ACC112 (cell line): ENCODE measurements at regions not wholly inside any gene's neighbourhood (a gene's known extent, or its start where the extent isn't known, plus 50 kb on each side); places are given as distances from the start of the nearest gene placed in this dataset.

Experiments
- H2AFZ ChIP-seq: fragments of 200-600 bp; sonication (generic); one replicate; pipeline ENCODE4 v1.6.0; 2017; ENCODE audit warnings: antibody characterized with exemption, low read length; ENCODE audit not compliant: unreplicated experiment
- H3K27ac ChIP-seq: fragments of 200-600 bp; sonication (generic); 2 replicates; pipeline ENCODE4 v1.5.1; 2014; ENCODE audit warnings: low read depth, mild to moderate bottlenecking, antibody characterized with exemption, low read length, moderate library complexity
- H3K27me3 ChIP-seq: fragments of 200-600 bp; sonication (generic); 2 replicates; pipeline ENCODE4 v1.6.1; 2014; ENCODE audit warnings: mild to moderate bottlenecking, antibody characterized with exemption, low read length, moderate library complexity, mixed read lengths; ENCODE audit not compliant: insufficient read depth
- H3K36me3 ChIP-seq: fragments of 200-600 bp; sonication (generic); 2 replicates; pipeline ENCODE4 v1.6.1; 2016; ENCODE audit warnings: mild to moderate bottlenecking, antibody characterized with exemption, low read length, moderate library complexity, mixed read lengths; ENCODE audit not compliant: insufficient read depth
- H3K4me1 ChIP-seq: fragments of 200-600 bp; sonication (generic); one replicate; pipeline ENCODE4 v1.6.1; 2016; ENCODE audit warnings: low read length, mixed read lengths; ENCODE audit not compliant: insufficient read depth, unreplicated experiment, control insufficient read depth
- H3K4me3 ChIP-seq: fragments of 200-600 bp; sonication (generic); 2 replicates; pipeline ENCODE4 v1.5.1; 2014; ENCODE audit warnings: mild to moderate bottlenecking, low read depth, low read length
- H3K79me2 ChIP-seq: fragments of 200-600 bp; sonication (generic); one replicate; pipeline ENCODE4 v1.6.0; 2016; ENCODE audit warnings: low read length; ENCODE audit not compliant: control insufficient read depth, unreplicated experiment, insufficient read depth

DNA sequence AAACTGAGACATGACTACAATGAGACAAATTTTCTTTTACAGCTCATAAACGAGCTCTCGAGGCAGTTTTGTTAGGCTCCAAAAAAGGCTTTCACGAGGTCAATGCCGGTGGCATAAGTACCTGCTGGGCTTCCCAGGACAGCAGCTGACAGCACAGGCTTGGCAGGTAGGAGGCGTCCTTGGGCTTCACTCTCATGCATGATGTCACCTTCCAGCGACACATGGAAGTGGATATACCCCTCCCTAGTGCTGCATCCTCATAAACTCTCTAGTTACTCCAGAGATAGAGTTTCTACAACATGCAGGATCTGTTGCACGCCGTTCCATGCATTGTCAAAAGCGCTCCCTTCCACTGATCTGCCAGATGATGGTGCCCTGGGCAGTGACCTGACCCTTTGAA lies 112.5 kb upstream of the PAXBP1 start:
- H3K4me3 ChIP-seq, result no peak overlapping the region
- no peak overlapping the region for H2AFZ ChIP-seq
- peaks cover 92% of the 10 kb centered on the region for H3K27me3 ChIP-seq
- no peaks in the 10 kb centered on the region for H3K4me1 ChIP-seq
- H3K36me3 ChIP-seq, result no peaks in the 10 kb centered on the region
- H3K27ac ChIP-seq, result no peak overlapping the region
- no peaks in the 10 kb centered on the region for H3K79me2 ChIP-seq

GRCh38 chr21:32886339-32886738 lies 114.8 kb upstream of the PAXBP1 start:
- no peaks in the 10 kb centered on the region for H3K79me2 ChIP-seq
- no peak overlapping the region for H3K27ac ChIP-seq
- peak overlapping the region; percentile 24; the same call in 1 of the 2 replicates for H3K4me3 ChIP-seq
- no peaks in the 10 kb centered on the region for H3K36me3 ChIP-seq
- no peak overlapping the region for H2AFZ ChIP-seq
- peaks cover 86% of the 10 kb centered on the region for H3K27me3 ChIP-seq
- no peaks in the 10 kb centered on the region for H3K4me1 ChIP-seq

- Histone ChIP-seq H3K4me3 (no peak overlapping the region), H3K36me3 (no peaks in the 10 kb centered on the region), H3K27ac (no peak overlapping the region), H3K4me1 (no peaks in the 10 kb centered on the region), H2AFZ (no peak overlapping the region), H3K27me3 (peaks cover 85% of the 10 kb centered on the region), H3K79me2 (no peaks in the 10 kb centered on the region)
Observed at GRCh38 chr21:32887026-32887425, 115.5 kb upstream of the PAXBP1 start.

DNA sequence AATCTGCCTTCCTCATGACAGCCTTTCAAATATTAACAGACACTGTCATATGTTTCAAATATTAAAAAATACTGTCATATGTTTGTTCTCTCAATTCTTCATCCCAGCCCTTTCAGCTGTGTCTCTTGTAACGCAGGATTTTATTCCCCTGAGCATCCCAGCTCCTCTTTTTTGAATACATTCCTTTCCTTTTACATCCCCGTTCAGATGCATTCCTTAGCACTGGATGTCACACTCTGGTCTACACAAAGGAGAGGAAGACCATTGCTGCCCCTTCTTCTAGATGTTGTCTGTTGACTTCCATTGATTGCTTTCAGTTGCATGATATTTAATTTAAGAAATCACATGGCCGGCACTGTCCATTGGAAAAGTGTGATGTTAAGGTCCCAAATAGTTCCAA lies 117.4 kb upstream of the PAXBP1 start:
- H3K27me3 ChIP-seq, result peaks cover 74% of the 10 kb centered on the region
- H3K79me2 ChIP-seq, result no peaks in the 10 kb centered on the region
- no peaks in the 10 kb centered on the region for H3K4me1 ChIP-seq
- H3K36me3 ChIP-seq, result no peaks in the 10 kb centered on the region
- no peak overlapping the region for H2AFZ ChIP-seq
- no peak overlapping the region for H3K4me3 ChIP-seq
- H3K27ac ChIP-seq, result no peak overlapping the region

GRCh38 chr21:32889596-32889995 lies 118.0 kb upstream of the PAXBP1 start:
- Histone ChIP-seq H2AFZ (no peak overlapping the region), H3K27ac (no peak overlapping the region), H3K27me3 (peaks cover 74% of the 10 kb centered on the region), H3K36me3 (no peaks in the 10 kb centered on the region), H3K4me3 (no peak overlapping the region), H3K79me2 (no peaks in the 10 kb centered on the region), H3K4me1 (no peaks in the 10 kb centered on the region)

GRCh38 chr21:32894321-32894720 lies 122.8 kb upstream of the PAXBP1 start:
- Histone ChIP-seq H3K27ac (no peak overlapping the region), H2AFZ (no peak overlapping the region), H3K27me3 (peaks cover 76% of the 10 kb centered on the region), H3K79me2 (no peaks in the 10 kb centered on the region), H3K4me1 (no peaks in the 10 kb centered on the region), H3K36me3 (no peaks in the 10 kb centered on the region), H3K4me3 (no peak overlapping the region)

- Histone ChIP-seq H3K4me1 (no peaks in the 10 kb centered on the region), H3K4me3 (no peak overlapping the region), H2AFZ (no peak overlapping the region), H3K27ac (no peak overlapping the region), H3K27me3 (peaks cover 91% of the 10 kb centered on the region), H3K79me2 (no peaks in the 10 kb centered on the region), H3K36me3 (no peaks in the 10 kb centered on the region)
Observed at GRCh38 chr21:32900814-32901213, 124.9 kb upstream of the OLIG2 start.

GRCh38 chr21:32907521-32907920 lies 118.2 kb upstream of the OLIG2 start:
- Histone ChIP-seq H3K4me3 (no peak overlapping the region), H3K36me3 (no peaks in the 10 kb centered on the region), H3K4me1 (no peaks in the 10 kb centered on the region), H3K27ac (no peak overlapping the region), H3K79me2 (no peaks in the 10 kb centered on the region), H2AFZ (no peak overlapping the region), H3K27me3 (peaks cover 82% of the 10 kb centered on the region)

DNA sequence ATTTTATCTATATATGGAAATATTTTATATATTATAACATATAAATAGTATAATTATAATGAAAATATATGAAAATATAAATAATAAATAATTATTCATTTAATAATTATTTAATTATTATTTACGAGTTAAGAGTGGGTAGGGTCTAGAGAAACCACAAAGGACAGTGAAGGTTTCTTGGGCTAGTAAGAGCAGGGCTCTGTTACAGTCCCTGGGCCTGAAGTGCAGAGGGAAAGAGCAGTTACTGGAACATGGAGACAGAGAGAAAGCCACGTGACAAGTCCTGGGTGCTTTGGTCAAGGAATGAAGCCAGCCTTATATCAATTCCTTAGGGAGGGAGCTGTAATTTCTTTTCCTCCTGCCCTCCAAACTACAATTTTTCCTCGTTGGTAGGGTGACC lies 117.2 kb upstream of the OLIG2 start:
- peaks cover 77% of the 10 kb centered on the region for H3K27me3 ChIP-seq
- H3K4me3 ChIP-seq, result no peak overlapping the region
- no peak overlapping the region for H3K27ac ChIP-seq
- no peaks in the 10 kb centered on the region for H3K4me1 ChIP-seq
- H2AFZ ChIP-seq, result no peak overlapping the region
- H3K36me3 ChIP-seq, result no peaks in the 10 kb centered on the region
- H3K79me2 ChIP-seq, result no peaks in the 10 kb centered on the region

GRCh38 chr21:32909393-32909792 lies 116.3 kb upstream of the OLIG2 start:
- Histone ChIP-seq H3K4me1 (no peaks in the 10 kb centered on the region), H3K27me3 (peaks cover 76% of the 10 kb centered on the region), H2AFZ (no peak overlapping the region), H3K27ac (no peak overlapping the region), H3K4me3 (no peak overlapping the region), H3K36me3 (no peaks in the 10 kb centered on the region), H3K79me2 (no peaks in the 10 kb centered on the region)

GRCh38 chr21:32914424-32915039 lies 111.2 kb upstream of the OLIG2 start:
- H2AFZ ChIP-seq, result no peak overlapping the region
- no peak overlapping the region for H3K4me3 ChIP-seq
- H3K36me3 ChIP-seq, result no peaks in the 10 kb centered on the region
- no peaks in the 10 kb centered on the region for H3K4me1 ChIP-seq
- H3K27ac ChIP-seq, result no peak overlapping the region
- H3K27me3 ChIP-seq, result peaks cover 77% of the 10 kb centered on the region
- H3K79me2 ChIP-seq, result no peaks in the 10 kb centered on the region
